ENCODE measurements at regions not wholly inside any gene's neighbourhood (a gene's known extent, or its start where the extent isn't known, plus 50 kb on each side); places are given as distances from the start of the nearest gene placed in this dataset.
A peak's percentile ranks its signal among the peaks of the same experiment; 100 is the strongest.
"Not testable (repeated sequence)": the region's sequence is repeated elsewhere in the genome, so short reads cannot be mapped to it uniquely, and the experiment has no call there.

- H3K27me3 ChIP-seq: peaks cover 3% of the 10 kb centered on the region
- Mint-ChIP-seq H3K4me3 (no peak overlapping the region), H3K27me3 (ENCODE audit: insufficient read depth, low read depth) (peaks cover 2% of the 10 kb centered on the region), H3K9me3 (no peaks in the 10 kb centered on the region), H3K27ac (no peak overlapping the region), H3K36me3 (no peaks in the 10 kb centered on the region), H3K4me1 (peaks cover 7% of the 10 kb centered on the region)
- no peaks in the 10 kb centered on the region for H3K4me1 ChIP-seq
- H3K9ac ChIP-seq: no peak overlapping the region
- no peaks in the 10 kb centered on the region for H3K9me3 ChIP-seq (ENCODE audit: low read depth)
- no peak overlapping the region for H3K4me2 ChIP-seq
- no peaks in the 10 kb centered on the region for H3K36me3 ChIP-seq
- no peaks in the 10 kb centered on the region for H4K20me1 ChIP-seq (ENCODE audit: low read depth)
- no peak overlapping the region for H3K27ac ChIP-seq
- peaks cover 8% of the 10 kb centered on the region for H3F3A ChIP-seq (ENCODE audit: low read depth)
- no peak overlapping the region for H2AFZ ChIP-seq (replicated peaks)
- H3K79me2 ChIP-seq (ENCODE audit: low read depth): no peaks in the 10 kb centered on the region
- no peak for DNase-seq (ENCODE audit: low spot score)
- TF ChIP-seq EZH2phosphoT487 (IDR thresholded peaks at IDR 0.05): no peak
- TF ChIP-seq CTCF (IDR thresholded peaks at IDR 0.05): no peak
- TF ChIP-seq EZH2 (IDR thresholded peaks at IDR 0.05): no peak
- H3K4me3 ChIP-seq: no peak overlapping the region
Measured at GRCh38 chr10:55519264-55519663, 718.2 kb upstream of the PCDH15 start.

GRCh38 chr10:55518416-55518815, 717.4 kb upstream of the PCDH15 start:
- H2AFZ ChIP-seq (replicated peaks): peak overlapping the region; percentile 85
- H3K79me2 ChIP-seq (ENCODE audit: low read depth); H3K36me3 Mint-ChIP-seq; H3K4me3 ChIP-seq; H3K9me3 Mint-ChIP-seq; H3K27me3 ChIP-seq; H3K4me1 ChIP-seq; H3K9ac ChIP-seq; H3K27ac ChIP-seq; H3K27me3 Mint-ChIP-seq (ENCODE audit: insufficient read depth, low read depth); H3K4me1 Mint-ChIP-seq; H3K9me3 ChIP-seq (ENCODE audit: low read depth); H3K36me3 ChIP-seq; H4K20me1 ChIP-seq (ENCODE audit: low read depth); H3K4me3 Mint-ChIP-seq; H3K4me2 ChIP-seq; H3F3A ChIP-seq (ENCODE audit: low read depth): not testable (repeated sequence)
- H3K27ac Mint-ChIP-seq: peak overlapping the region; percentile 51
- peak; percentile 3 for DNase-seq (ENCODE audit: low spot score)

GRCh38 chr10:55509168-55509567, 708.1 kb upstream of the PCDH15 start:
- Histone ChIP-seq H3K4me2 (no peak overlapping the region), H2AFZ (replicated peaks) (no peak overlapping the region), H3K27ac (no peak overlapping the region), H3K27me3 (peaks cover 8% of the 10 kb centered on the region), H3K9ac (no peak overlapping the region), H3K9me3 (ENCODE audit: low read depth) (no peaks in the 10 kb centered on the region), H3K4me1 (peaks cover 6% of the 10 kb centered on the region), H3K4me3 (no peak overlapping the region), H3K36me3 (no peaks in the 10 kb centered on the region), H3K79me2 (ENCODE audit: low read depth) (no peaks in the 10 kb centered on the region), H3F3A (ENCODE audit: low read depth) (no peaks in the 10 kb centered on the region), H4K20me1 (ENCODE audit: low read depth) (no peaks in the 10 kb centered on the region)
- Mint-ChIP-seq H3K27me3 (ENCODE audit: insufficient read depth, low read depth) (no peaks in the 10 kb centered on the region), H3K27ac (no peak overlapping the region), H3K4me3 (no peak overlapping the region), H3K36me3 (no peaks in the 10 kb centered on the region), H3K4me1 (peaks cover 3% of the 10 kb centered on the region), H3K9me3 (no peaks in the 10 kb centered on the region)
- TF ChIP-seq CTCF (IDR thresholded peaks at IDR 0.05) (no peak), EZH2 (IDR thresholded peaks at IDR 0.05) (no peak), EZH2phosphoT487 (IDR thresholded peaks at IDR 0.05) (no peak)
- no peak for DNase-seq (ENCODE audit: low spot score)

GRCh38 chr10:55500931-55501559, 700.0 kb upstream of the PCDH15 start:
- Histone ChIP-seq H3K9ac (no peak overlapping the region), H3K4me3 (no peak overlapping the region), H3K4me2 (no peak overlapping the region), H3K27ac (no peak overlapping the region), H3K27me3 (no peaks in the 10 kb centered on the region), H3F3A (ENCODE audit: low read depth) (no peaks in the 10 kb centered on the region), H3K4me1 (no peaks in the 10 kb centered on the region), H3K36me3 (no peaks in the 10 kb centered on the region), H2AFZ (replicated peaks) (no peak overlapping the region), H3K79me2 (ENCODE audit: low read depth) (no peaks in the 10 kb centered on the region), H3K9me3 (ENCODE audit: low read depth) (no peaks in the 10 kb centered on the region), H4K20me1 (ENCODE audit: low read depth) (no peaks in the 10 kb centered on the region)
- no peak for TF ChIP-seq EZH2phosphoT487 (IDR thresholded peaks at IDR 0.05)
- no peak for TF ChIP-seq EZH2 (IDR thresholded peaks at IDR 0.05)
- peak; percentile 76 for TF ChIP-seq CTCF (IDR thresholded peaks at IDR 0.05)
- Mint-ChIP-seq H3K27me3 (ENCODE audit: insufficient read depth, low read depth) (no peaks in the 10 kb centered on the region), H3K4me1 (no peaks in the 10 kb centered on the region), H3K27ac (no peak overlapping the region), H3K9me3 (no peaks in the 10 kb centered on the region), H3K4me3 (no peak overlapping the region), H3K36me3 (no peaks in the 10 kb centered on the region)
- DNase-seq (ENCODE audit: low spot score): peak; percentile 62

All from neural progenitor cell (in vitro differentiated cells).